A549 (cell line): ENCODE measurements at regions not wholly inside any gene's neighbourhood (a gene's known extent, or its start where the extent isn't known, plus 50 kb on each side); places are given as distances from the start of the nearest gene placed in this dataset.
"Not testable (repeated sequence)": the region's sequence is repeated elsewhere in the genome, so short reads cannot be mapped to it uniquely, and the experiment has no call there.

Source experiments
- ATAC-seq, 2 experiments: fragments of 200-7000 bp in 1 of 2; fragments of >200 bp in 1 of 2; cut with Nextera tagmentation in 1 of 2; cut with Tn5 transposase in 1 of 2; 3 replicates each; pipeline versions ENCODE4 v1.8.0 to v1.9.1; 2018 to 2020; ENCODE audit warnings: mild to moderate bottlenecking in 1 of 2, moderate library complexity in 1 of 2
- CTCF ChIA-PET: fragments of 300-600 bp; sonication (Branson Sonifier 250); formaldehyde crosslinking; extraction: SDS; loops from one replicate; lab custom pipeline; 2021; ENCODE audit warnings: antibody characterized with exemption, inconsistent platforms; lab: Yijun Ruan, JAX
- POLR2A ChIA-PET: fragments of 350-600 bp; formaldehyde crosslinking; extraction: SDS; loops from one replicate; lab custom pipeline; 2021; ENCODE audit warnings: antibody characterized with exemption, inconsistent platforms; lab: Yijun Ruan, JAX
- DNase-seq, 2 experiments: peaks; one replicate each; pipeline versions ENCODE4 v3.0.0 to v3.0.0-alpha.2; 2011 to 2016; ENCODE audit warnings: low read depth in 1 of 2, low spot score in 1 of 2
- FAIRE-seq: peaks from 2 replicates; lab custom pipeline; 2011; peaks lifted over from hg19 to GRCh38; lab: Jason Lieb, UNC
- H3K27ac ChIP-seq, 2 experiments: fragments of >200 bp; sonication (Bioruptor Twin); formaldehyde crosslinking; 3 replicates each; pipeline ENCODE4 v1.5.1; 2016 to 2017
- H3K4me1 ChIP-seq: fragments of >200 bp; sonication (Bioruptor Twin); formaldehyde crosslinking; 3 replicates; pipeline ENCODE4 v1.6.1; 2016
- H3K4me2 ChIP-seq: fragments of >200 bp; sonication (Bioruptor Twin); formaldehyde crosslinking; 3 replicates; pipeline ENCODE4 v1.6.1; 2016
- H3K4me3 ChIP-seq: fragments of >200 bp; sonication (Bioruptor Twin); formaldehyde crosslinking; 3 replicates; pipeline ENCODE4 v1.5.1; 2016
- H3K9me3 ChIP-seq: fragments of >200 bp; sonication (Bioruptor Twin); formaldehyde crosslinking; 3 replicates; pipeline ENCODE4 v1.6.1; 2016
- CHD2 ChIP-seq: fragments of 150-350 bp; IDR thresholded peaks from 2 replicates; pipeline ENCODE4 v1.6.1; 2014; ENCODE audit warnings: low read length; ENCODE audit not compliant: partially characterized antibody
- CHD4 ChIP-seq: fragments of 200-600 bp; sonication (generic); IDR thresholded peaks from 2 replicates; pipeline ENCODE4 v1.6.1; 2016; ENCODE audit warnings: antibody characterized with exemption, mild to moderate bottlenecking, borderline replicate concordance
- EHMT2 ChIP-seq: fragments of 200-600 bp; sonication (generic); IDR thresholded peaks from 2 replicates; pipeline ENCODE4 v1.6.1; 2016; ENCODE audit warnings: antibody characterized with exemption, low read depth, mild to moderate bottlenecking, moderate library complexity
- FOXS1 ChIP-seq: fragments of 250-450 bp; sonication (Bioruptor Pico); IDR thresholded peaks from 2 replicates; pipeline ENCODE4 v1.5.0; 2020; ENCODE audit warnings: mild to moderate bottlenecking, moderate library complexity
- HEYL ChIP-seq: fragments of 250-450 bp; sonication (Bioruptor Pico); IDR thresholded peaks from 2 replicates; pipeline ENCODE4 v1.8.0; 2021; ENCODE audit warnings: mild to moderate bottlenecking, moderate library complexity
- HOXB13 ChIP-seq: fragments of 250-450 bp; sonication (Bioruptor Pico); IDR thresholded peaks from 2 replicates; pipeline ENCODE4 v1.5.0; 2020; ENCODE audit warnings: low read depth, mild to moderate bottlenecking, moderate library complexity
- KDM1A ChIP-seq: fragments of 200-600 bp; sonication (generic); IDR thresholded peaks from 2 replicates; pipeline ENCODE4 v1.6.1; 2016; ENCODE audit warnings: low read depth, mild to moderate bottlenecking
- MAFK ChIP-seq: fragments of 450-650 bp; IDR thresholded peaks from 2 replicates; pipeline ENCODE4 v1.6.1; 2014; ENCODE audit not compliant: partially characterized antibody
- MAZ ChIP-seq: fragments of 150-350 bp; IDR thresholded peaks from 2 replicates; pipeline ENCODE4 v1.6.1; 2014; ENCODE audit warnings: antibody characterized with exemption, low read depth, low read length, borderline replicate concordance
- POLR2AphosphoS2 ChIP-seq: conservative IDR thresholded peaks from 2 replicates; pipeline ENCODE4 v1.6.1; 2012; ENCODE audit warnings: low read length, improper control_type of control experiment, inconsistent platforms
- RARB ChIP-seq: fragments of 250-450 bp; sonication (Bioruptor Pico); IDR thresholded peaks from 2 replicates; pipeline ENCODE4 v1.8.0; 2021; ENCODE audit warnings: mild to moderate bottlenecking, moderate library complexity
- RFX5 ChIP-seq: fragments of 450-650 bp; IDR thresholded peaks from 2 replicates; pipeline ENCODE4 v1.7.1; 2014; ENCODE audit warnings: antibody characterized with exemption, mild to moderate bottlenecking, moderate library complexity
- SREBF2 ChIP-seq: fragments of 450-650 bp; IDR thresholded peaks from 2 replicates; pipeline ENCODE4 v1.6.1; 2014; ENCODE audit warnings: mild to moderate bottlenecking, moderate library complexity
- TP53 ChIP-seq: fragments of 250-450 bp; sonication (Bioruptor Pico); IDR thresholded peaks from 2 replicates; pipeline ENCODE4 v1.5.0; 2021; ENCODE audit warnings: mild to moderate bottlenecking, moderate library complexity
- ZFP36 ChIP-seq: fragments of 450-650 bp; IDR thresholded peaks from 2 replicates; pipeline ENCODE4 v1.6.1; 2014; ENCODE audit warnings: borderline replicate concordance; ENCODE audit not compliant: partially characterized antibody
- ZSCAN20 ChIP-seq: fragments of 250-450 bp; sonication (Bioruptor Pico); IDR thresholded peaks from 2 replicates; pipeline ENCODE4 v1.8.0; 2022; ENCODE audit warnings: mild to moderate bottlenecking, moderate library complexity
- WGBS: methylation state at CpG from one replicate; pipeline ENCODE4 v1.1.6; 2017; ENCODE audit errors: missing lambda C conversion rate; 5-methylcytosine and 5-hydroxymethylcytosine counted together
- TF ChIP-seq, protein P1 (sequence below): fragments of 450-650 bp; IDR thresholded peaks from 2 replicates; pipeline ENCODE4 v1.6.1; 2014; ENCODE audit warnings: antibody characterized with exemption
- TF ChIP-seq, protein P2 (sequence below): fragments of >200 bp; sonication (Bioruptor Twin); formaldehyde crosslinking; IDR thresholded peaks from 3 replicates; pipeline ENCODE4 v1.6.1; 2016

- no peak overlapping the region for H3K4me2 ChIP-seq
- FAIRE-seq: no peak
Observed at GRCh38 chr2:187618813-187619212, 64.6 kb upstream of the TFPI start.

GRCh38 chr2:187627153-187627552, 72.9 kb upstream of the TFPI start:
- FAIRE-seq: no peak
- POLR2A ChIA-PET: no interaction called here

More at GRCh38 chr2:187618813-187619212, 64.6 kb upstream of the TFPI start:
- TF ChIP-seq MAFK (no peak), HEYL (CRISPR knock-in tag) (no peak), KDM1A (no peak), TP53 (CRISPR knock-in tag) (no peak), FOXS1 (CRISPR knock-in tag) (no peak), ZFP36 (no peak), ZSCAN20 (CRISPR knock-in tag) (no peak), MAZ (no peak), RARB (CRISPR knock-in tag) (no peak)
- TF ChIP-seq, protein P1, sequence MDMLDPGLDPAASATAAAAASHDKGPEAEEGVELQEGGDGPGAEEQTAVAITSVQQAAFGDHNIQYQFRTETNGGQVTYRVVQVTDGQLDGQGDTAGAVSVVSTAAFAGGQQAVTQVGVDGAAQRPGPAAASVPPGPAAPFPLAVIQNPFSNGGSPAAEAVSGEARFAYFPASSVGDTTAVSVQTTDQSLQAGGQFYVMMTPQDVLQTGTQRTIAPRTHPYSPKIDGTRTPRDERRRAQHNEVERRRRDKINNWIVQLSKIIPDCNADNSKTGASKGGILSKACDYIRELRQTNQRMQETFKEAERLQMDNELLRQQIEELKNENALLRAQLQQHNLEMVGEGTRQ: no peak
- CTCF ChIA-PET: no interaction called here
- H3K4me1 ChIP-seq: no peaks in the 10 kb centered on the region
- 60% methylated on average over 2 of the region's 2 CpGs for WGBS
- DNase-seq (no peak), ATAC-seq (no peak)
- no peak overlapping the region for H3K27ac ChIP-seq
- no peak overlapping the region for H3K4me3 ChIP-seq
- H3K9me3 ChIP-seq: no peaks in the 10 kb centered on the region
- POLR2A ChIA-PET: no interaction called here

GRCh38 chr2:187636731-187637391, 82.6 kb upstream of the TFPI start:
- H3K4me3 ChIP-seq, FAIRE-seq, ATAC-seq, DNase-seq, CTCF ChIA-PET, H3K27ac ChIP-seq, H3K4me1 ChIP-seq, POLR2A ChIA-PET, H3K4me2 ChIP-seq, H3K9me3 ChIP-seq: not testable (repeated sequence)
- 100% methylated on average over 3 of the region's 53 CpGs for WGBS

More at GRCh38 chr2:187627153-187627552, 72.9 kb upstream of the TFPI start:
- CTCF ChIA-PET: no interaction called here
- ATAC-seq (no peak), DNase-seq (no peak)
- 70% methylated on average over 3 of the region's 3 CpGs for WGBS
- no peaks in the 10 kb centered on the region for H3K4me1 ChIP-seq
- H3K9me3 ChIP-seq: no peaks in the 10 kb centered on the region
- H3K4me3 ChIP-seq: no peak overlapping the region
- no peak overlapping the region for H3K4me2 ChIP-seq
- H3K27ac ChIP-seq: no peak overlapping the region
- TF ChIP-seq, protein P2, sequence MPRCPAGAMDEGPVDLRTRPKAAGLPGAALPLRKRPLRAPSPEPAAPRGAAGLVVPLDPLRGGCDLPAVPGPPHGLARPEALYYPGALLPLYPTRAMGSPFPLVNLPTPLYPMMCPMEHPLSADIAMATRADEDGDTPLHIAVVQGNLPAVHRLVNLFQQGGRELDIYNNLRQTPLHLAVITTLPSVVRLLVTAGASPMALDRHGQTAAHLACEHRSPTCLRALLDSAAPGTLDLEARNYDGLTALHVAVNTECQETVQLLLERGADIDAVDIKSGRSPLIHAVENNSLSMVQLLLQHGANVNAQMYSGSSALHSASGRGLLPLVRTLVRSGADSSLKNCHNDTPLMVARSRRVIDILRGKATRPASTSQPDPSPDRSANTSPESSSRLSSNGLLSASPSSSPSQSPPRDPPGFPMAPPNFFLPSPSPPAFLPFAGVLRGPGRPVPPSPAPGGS: no peak
- TF ChIP-seq MAZ (no peak), EHMT2 (no peak), CHD4 (no peak), POLR2AphosphoS2 (no peak), CHD2 (no peak), HOXB13 (CRISPR knock-in tag) (no peak), KDM1A (no peak), TP53 (CRISPR knock-in tag) (no peak), SREBF2 (no peak), RFX5 (no peak)
- TF ChIP-seq, protein P1: no peak

DNA sequence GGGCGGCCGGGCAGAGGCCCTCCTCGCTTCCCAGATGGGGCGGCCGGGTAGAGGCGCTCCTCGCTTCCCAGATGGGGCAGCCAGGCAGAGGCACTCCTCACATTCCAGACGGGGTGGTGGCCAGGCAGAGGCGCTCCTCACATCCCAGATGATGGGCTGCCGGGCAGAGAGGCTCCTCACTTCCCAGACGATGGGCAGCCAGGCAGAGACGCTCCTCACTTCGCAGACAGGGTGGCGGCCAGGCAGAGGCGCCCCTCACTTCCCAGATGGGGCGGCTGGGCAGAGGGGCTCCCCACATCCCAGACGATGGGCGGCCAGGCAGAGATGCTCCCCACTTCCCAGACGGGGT, 83.1 kb upstream of the TFPI start:
- H3K4me1 ChIP-seq, POLR2A ChIA-PET, DNase-seq, ATAC-seq, H3K27ac ChIP-seq, CTCF ChIA-PET, H3K9me3 ChIP-seq, H3K4me2 ChIP-seq, FAIRE-seq, H3K4me3 ChIP-seq: not testable (repeated sequence)
- WGBS: no CpG with 5 or more reads among the region's 19 CpGs

- DNase-seq, H3K27ac ChIP-seq, FAIRE-seq, H3K9me3 ChIP-seq, H3K4me1 ChIP-seq, H3K4me2 ChIP-seq, H3K4me3 ChIP-seq, POLR2A ChIA-PET, ATAC-seq, CTCF ChIA-PET: not testable (repeated sequence)
- 79% methylated on average over 20 of the region's 20 CpGs for WGBS
Observed at GRCh38 chr2:187637771-187638170, 83.5 kb upstream of the TFPI start.
